AG09309 (cell line): ENCODE measurements at regions not wholly inside any gene's neighbourhood (a gene's known extent, or its start where the extent isn't known, plus 50 kb on each side); places are given as distances from the start of the nearest gene placed in this dataset.

Source experiments
- DNase-seq: peaks from one replicate; pipeline ENCODE4 v3.0.0-alpha.2; 2010; ENCODE audit warnings: low read depth
- H3K4me3 ChIP-seq: 2 replicates; pipeline ENCODE4 v1.5.1; 2011; ENCODE audit warnings: mild to moderate bottlenecking, low read depth, low read length, moderate library complexity; ENCODE audit not compliant: control insufficient read depth
- TF ChIP-seq, protein P1 (sequence below): IDR thresholded peaks from 2 replicates; pipeline ENCODE4 v1.5.1; 2011; ENCODE audit warnings: mild to moderate bottlenecking, low read depth, low read length, inconsistent platforms; ENCODE audit not compliant: insufficient read depth, control insufficient read depth; ENCODE audit errors: missing control alignments

DNA sequence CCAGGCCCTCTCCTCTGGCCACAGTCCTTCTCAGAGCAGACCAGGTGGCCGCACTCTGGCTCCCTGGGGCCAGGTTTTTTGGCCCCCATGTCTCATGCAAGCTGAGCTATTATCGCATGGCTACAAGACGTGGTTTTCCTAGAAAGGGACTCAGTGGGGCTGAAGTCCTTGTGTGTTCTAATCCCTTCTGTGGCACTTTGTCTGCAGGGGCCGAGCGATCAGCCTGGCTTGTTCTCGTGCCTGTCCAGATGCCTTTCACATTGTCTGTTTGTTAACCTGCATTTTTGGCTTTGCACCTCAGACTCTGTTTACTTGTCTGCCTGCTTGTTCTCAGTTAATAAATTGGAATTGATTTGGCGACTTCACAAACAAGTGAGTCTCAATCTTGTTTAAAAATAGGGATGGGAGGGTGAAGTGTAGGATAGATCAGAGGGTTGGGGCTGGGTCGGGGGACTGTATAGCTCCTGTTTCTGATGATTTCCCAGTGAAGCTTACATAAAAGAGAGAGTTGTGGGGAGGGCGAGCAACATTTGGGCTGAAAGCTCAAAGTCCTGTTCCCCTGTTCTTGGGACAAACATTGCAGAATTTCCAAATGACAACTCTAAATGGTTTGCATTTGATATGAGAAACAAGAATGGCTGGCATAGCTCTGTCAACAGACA, 440.4 kb downstream of the COG6 start:
- no peak overlapping the region for H3K4me3 ChIP-seq
- TF ChIP-seq, protein P1, sequence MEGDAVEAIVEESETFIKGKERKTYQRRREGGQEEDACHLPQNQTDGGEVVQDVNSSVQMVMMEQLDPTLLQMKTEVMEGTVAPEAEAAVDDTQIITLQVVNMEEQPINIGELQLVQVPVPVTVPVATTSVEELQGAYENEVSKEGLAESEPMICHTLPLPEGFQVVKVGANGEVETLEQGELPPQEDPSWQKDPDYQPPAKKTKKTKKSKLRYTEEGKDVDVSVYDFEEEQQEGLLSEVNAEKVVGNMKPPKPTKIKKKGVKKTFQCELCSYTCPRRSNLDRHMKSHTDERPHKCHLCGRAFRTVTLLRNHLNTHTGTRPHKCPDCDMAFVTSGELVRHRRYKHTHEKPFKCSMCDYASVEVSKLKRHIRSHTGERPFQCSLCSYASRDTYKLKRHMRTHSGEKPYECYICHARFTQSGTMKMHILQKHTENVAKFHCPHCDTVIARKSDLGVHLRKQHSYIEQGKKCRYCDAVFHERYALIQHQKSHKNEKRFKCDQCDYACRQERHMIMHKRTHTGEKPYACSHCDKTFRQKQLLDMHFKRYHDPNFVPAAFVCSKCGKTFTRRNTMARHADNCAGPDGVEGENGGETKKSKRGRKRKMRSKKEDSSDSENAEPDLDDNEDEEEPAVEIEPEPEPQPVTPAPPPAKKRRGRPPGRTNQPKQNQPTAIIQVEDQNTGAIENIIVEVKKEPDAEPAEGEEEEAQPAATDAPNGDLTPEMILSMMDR = no peak
- no peak for DNase-seq

DNA sequence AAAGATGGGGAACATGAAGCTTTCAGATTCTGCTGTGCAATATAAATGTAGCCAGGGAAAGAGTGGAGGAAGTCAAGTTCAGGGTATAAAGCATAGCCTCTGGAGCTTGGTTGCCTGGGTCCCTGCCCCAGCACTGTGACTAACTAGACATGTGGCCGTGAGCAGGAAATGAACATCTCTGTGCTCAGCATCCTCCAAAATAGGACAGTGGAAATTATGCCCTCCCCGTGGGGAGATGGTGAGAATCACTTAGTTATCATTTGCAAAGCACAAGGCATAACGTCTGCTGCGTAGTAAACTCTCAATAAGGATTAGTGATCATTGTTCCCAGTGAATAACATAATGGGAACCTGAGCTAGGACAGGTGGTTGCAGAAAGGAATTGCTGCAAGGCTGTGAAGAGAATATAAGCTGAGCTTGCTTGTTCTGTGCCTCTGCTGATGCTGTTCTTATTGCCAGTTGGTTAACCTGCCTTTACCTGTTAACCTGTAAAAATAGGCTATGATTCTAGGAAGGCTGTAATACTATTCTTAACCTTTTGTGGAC, 441.0 kb downstream of the COG6 start:
- TF ChIP-seq, protein P1 = no peak
- H3K4me3 ChIP-seq = no peak overlapping the region
- no peak for DNase-seq

DNA sequence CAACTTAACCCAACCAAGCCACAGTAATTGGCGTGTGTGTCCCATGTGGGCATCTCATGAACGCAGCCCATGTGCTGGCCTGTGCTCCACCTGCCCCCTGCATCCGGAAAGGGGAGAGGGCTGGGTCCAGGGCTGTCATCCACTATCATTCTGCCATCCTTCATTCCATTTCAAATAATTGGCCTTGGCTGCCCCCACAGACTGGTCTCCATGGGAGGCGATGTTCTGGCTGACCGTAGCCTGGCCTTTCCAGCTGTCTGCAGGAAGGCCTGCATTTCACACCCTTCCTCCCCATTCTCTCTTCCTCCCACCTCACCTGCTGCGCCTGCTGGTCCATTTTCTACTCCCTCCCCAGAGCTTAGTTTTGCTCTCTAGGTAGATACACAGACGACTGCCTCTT, 442.8 kb downstream of the COG6 start:
- no peak overlapping the region for H3K4me3 ChIP-seq
- TF ChIP-seq, protein P1 = no peak
- DNase-seq = no peak

DNA sequence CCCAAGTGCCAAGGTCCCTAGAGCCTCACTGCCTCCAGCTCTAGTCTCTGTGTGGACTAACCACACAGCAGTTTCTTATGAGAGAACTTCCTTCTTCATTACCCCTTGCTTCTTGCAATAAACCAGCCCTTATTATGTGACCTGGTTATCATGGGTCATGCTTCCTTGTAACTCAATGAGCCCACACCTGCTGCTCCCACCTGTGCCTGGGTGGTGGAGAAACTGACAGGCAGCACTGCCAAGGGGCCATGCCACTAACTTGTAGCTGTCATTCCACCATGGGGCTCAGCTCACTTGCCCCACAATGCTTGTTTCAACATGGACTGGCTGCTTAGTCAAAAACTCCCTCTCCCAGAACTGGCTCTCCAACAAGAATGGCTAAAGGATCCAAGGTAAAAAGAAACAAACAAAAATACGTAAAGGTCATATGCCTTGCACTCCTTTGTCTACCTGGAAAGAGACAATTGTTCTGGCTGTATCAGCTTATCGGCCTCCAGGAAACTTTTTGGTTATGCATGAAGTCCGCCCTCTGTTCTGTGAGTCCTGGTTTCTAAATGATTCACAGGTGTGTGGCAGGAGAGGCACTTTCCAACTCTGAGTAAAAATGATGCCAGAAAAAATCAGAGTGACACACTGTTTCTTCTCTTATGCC, 446.4 kb downstream of the COG6 start:
- H3K4me3 ChIP-seq = no peak overlapping the region
- no peak for DNase-seq
- TF ChIP-seq, protein P1 = no peak

DNA sequence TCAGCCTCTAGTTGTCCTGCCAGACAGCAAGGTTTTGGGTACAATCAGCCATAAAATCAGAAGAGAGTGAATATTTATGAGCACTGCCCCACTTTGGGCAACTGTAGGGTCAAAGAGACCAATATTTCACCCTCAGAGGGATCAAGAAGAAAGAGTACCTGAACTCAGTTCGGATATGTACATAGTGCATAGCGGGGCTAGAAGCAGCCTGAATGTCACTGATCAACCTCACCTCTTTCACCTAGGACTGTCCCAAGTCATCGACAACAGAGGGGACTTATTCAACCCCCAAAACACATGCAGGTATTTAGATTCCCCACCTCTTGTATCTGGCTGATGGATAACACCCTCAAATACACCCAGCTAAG, 446.9 kb downstream of the COG6 start:
- DNase-seq = no peak
- H3K4me3 ChIP-seq = no peak overlapping the region
- TF ChIP-seq, protein P1 = no peak

DNA sequence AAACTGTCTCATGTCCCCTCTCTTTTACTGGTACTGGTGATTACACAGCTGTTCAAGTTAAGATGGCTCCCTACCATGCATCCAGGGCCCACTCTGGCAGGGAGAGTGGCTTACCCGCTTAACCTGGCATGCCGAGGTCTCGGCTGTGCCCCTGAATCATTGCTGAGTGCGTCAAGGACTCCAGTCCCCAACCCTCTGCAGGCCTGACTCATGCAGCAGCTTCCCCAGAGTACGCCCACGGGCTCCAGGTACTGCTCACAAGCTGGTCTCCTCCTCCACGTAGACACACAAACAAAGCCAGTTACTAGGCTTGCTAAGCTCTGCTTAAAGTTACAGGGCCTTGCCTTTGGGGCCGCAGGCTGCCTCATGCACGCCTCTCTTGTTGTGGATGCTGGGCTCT, 447.4 kb downstream of the COG6 start:
- H3K4me3 ChIP-seq = no peak overlapping the region
- DNase-seq = peak; percentile 56
- TF ChIP-seq, protein P1 = no peak

DNA sequence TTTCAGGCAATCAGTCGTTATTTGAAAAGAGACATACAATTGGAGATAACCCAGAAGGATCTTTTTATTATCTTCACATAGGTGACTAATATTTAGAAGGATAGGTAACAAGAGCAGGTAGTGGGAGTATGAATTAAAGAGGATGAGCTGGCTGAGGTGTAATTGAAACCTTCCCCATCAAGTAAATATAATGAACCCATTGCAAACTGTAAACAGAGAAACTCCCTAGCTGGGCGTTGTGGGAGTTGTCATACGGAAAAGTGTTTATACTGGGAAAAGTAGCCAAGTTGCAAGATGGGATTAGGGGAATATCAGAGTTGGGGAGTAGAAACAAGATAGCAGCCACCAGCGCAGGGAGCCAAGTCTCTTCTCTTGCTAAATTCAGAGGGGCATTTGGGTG, 448.4 kb downstream of the COG6 start:
- TF ChIP-seq, protein P1 = no peak
- H3K4me3 ChIP-seq = no peak overlapping the region
- DNase-seq = no peak
